AG08395 (cell line): ENCODE measurements at regions not wholly inside any gene's neighbourhood (a gene's known extent, or its start where the extent isn't known, plus 50 kb on each side); places are given as distances from the start of the nearest gene placed in this dataset.
"Not testable (repeated sequence)": the region's sequence is repeated elsewhere in the genome, so short reads cannot be mapped to it uniquely, and the experiment has no call there.

Source experiments
- DNase-seq: peaks from one replicate; pipeline ENCODE4 v3.0.0; 2012; ENCODE audit warnings: mixed read lengths, low spot score

GRCh38 chr20:12201289-12201991 is 283.7 kb downstream of the BTBD3 start:
- DNase-seq = peak; percentile 72

- no peak for DNase-seq
Observed at GRCh38 chr20:12203399-12203798, 285.7 kb downstream of the BTBD3 start.

GRCh38 chr20:12203981-12204380 is 286.3 kb downstream of the BTBD3 start:
- no peak for DNase-seq

- peak; percentile 46 for DNase-seq
Observed at GRCh38 chr20:12207875-12208274, 290.2 kb downstream of the BTBD3 start.

- DNase-seq = no peak
Observed at GRCh38 chr20:12210591-12210990, 292.9 kb downstream of the BTBD3 start.

- DNase-seq = no peak
Observed at GRCh38 chr20:12211361-12211760, 293.7 kb downstream of the BTBD3 start.

GRCh38 chr20:12217382-12217781 is 299.7 kb downstream of the BTBD3 start:
- DNase-seq = no peak

GRCh38 chr20:12219798-12220197 is 302.1 kb downstream of the BTBD3 start:
- DNase-seq = no peak

GRCh38 chr20:12223057-12223456 is 305.4 kb downstream of the BTBD3 start:
- no peak for DNase-seq

GRCh38 chr20:12225898-12226297 is 308.2 kb downstream of the BTBD3 start:
- DNase-seq = no peak

- no peak for DNase-seq
Observed at GRCh38 chr20:12229891-12230290, 312.2 kb downstream of the BTBD3 start.

- peak; percentile 68 for DNase-seq
Observed at GRCh38 chr20:12237772-12238171, 320.1 kb downstream of the BTBD3 start.

GRCh38 chr20:12241065-12241464 is 323.4 kb downstream of the BTBD3 start:
- DNase-seq = no peak

- DNase-seq = no peak
Observed at GRCh38 chr20:12243327-12243726, 325.6 kb downstream of the BTBD3 start.

GRCh38 chr20:12248481-12248880 is 330.8 kb downstream of the BTBD3 start:
- no peak for DNase-seq

GRCh38 chr20:12250661-12251060 is 333.0 kb downstream of the BTBD3 start:
- not testable (repeated sequence) for DNase-seq

- DNase-seq = no peak
Observed at GRCh38 chr20:12252793-12253192, 335.1 kb downstream of the BTBD3 start.

GRCh38 chr20:12255461-12255970 is 337.8 kb downstream of the BTBD3 start:
- no peak for DNase-seq

GRCh38 chr20:12256806-12257205 is 339.1 kb downstream of the BTBD3 start:
- DNase-seq = no peak

- DNase-seq = no peak
Observed at GRCh38 chr20:12262747-12263146, 345.1 kb downstream of the BTBD3 start.

GRCh38 chr20:12264711-12265110 is 347.0 kb downstream of the BTBD3 start:
- DNase-seq = no peak

GRCh38 chr20:12265662-12266061 is 348.0 kb downstream of the BTBD3 start:
- DNase-seq = no peak

- no peak for DNase-seq
Observed at GRCh38 chr20:12269579-12269978, 351.9 kb downstream of the BTBD3 start.

GRCh38 chr20:12270863-12271262 is 353.2 kb downstream of the BTBD3 start:
- no peak for DNase-seq
